Thoracic aorta (tissue), 2 donors: ENCODE measurements at regions not wholly inside any gene's neighbourhood (a gene's known extent, or its start where the extent isn't known, plus 50 kb on each side); places are given as distances from the start of the nearest gene placed in this dataset.

Experiments used
- ATAC-seq: fragments of 150-250 bp; one replicate; pipeline ENCODE4 v1.8.0; 2017; ENCODE audit warnings: low read depth; ENCODE audit not compliant: insufficient number of reproducible peaks, low FRiP score
- DNase-seq: peaks from one replicate; pipeline ENCODE4 v3.0.0-alpha.2; 2020; ENCODE audit warnings: low spot score
- H3K27ac ChIP-seq, 2 donors: fragments of 200-600 bp; sonication (generic); 1 replicate in 1 of 2; 2 replicates in 1 of 2; pipeline ENCODE4 v1.5.1; 2016; ENCODE audit warnings: mild to moderate bottlenecking in 2 of 2, moderate library complexity in 2 of 2
- H3K27me3 ChIP-seq: fragments of 200-600 bp; sonication (generic); replicated peaks from 2 replicates; pipeline ENCODE4 v1.6.0; 2016; ENCODE audit warnings: mild to moderate bottlenecking; ENCODE audit not compliant: insufficient read depth
- H3K36me3 ChIP-seq: fragments of 200-600 bp; sonication (generic); one replicate; pipeline ENCODE4 v1.5.1; 2016
- H3K4me1 ChIP-seq, 2 donors: fragments of 200-600 bp; sonication (generic); 1 replicate in 1 of 2; 2 replicates in 1 of 2; pipeline versions ENCODE4 v1.5.1 to v1.6.0; 2016; ENCODE audit warnings: low read depth in 2 of 2, mild to moderate bottlenecking in 1 of 2; ENCODE audit not compliant: control insufficient read depth in 1 of 2
- H3K4me3 ChIP-seq: fragments of 200-600 bp; sonication (generic); 2 replicates; pipeline ENCODE4 v1.5.1; 2016; ENCODE audit warnings: mild to moderate bottlenecking
- H3K9me3 ChIP-seq: fragments of 200-600 bp; sonication (generic); 2 replicates; pipeline ENCODE4 v1.5.1; 2016
- CTCF ChIP-seq: fragments of 200-600 bp; sonication (generic); IDR thresholded peaks from one replicate; pipeline ENCODE4 v1.5.1; 2019; ENCODE audit warnings: antibody characterized with exemption

- Histone ChIP-seq H3K4me3 (no peak overlapping the region), H3K36me3 (no peaks in the 10 kb centered on the region)
These were observed 190.4 kb upstream of the DTNBP1 start for GRCh38 chr6:15853259-15853658.

GRCh38 chr6:15852289-15852688 is 189.5 kb upstream of the DTNBP1 start:
- H3K36me3 ChIP-seq, result no peaks in the 10 kb centered on the region
- no peak overlapping the region for H3K27ac ChIP-seq
- no peaks in the 10 kb centered on the region for H3K27me3 ChIP-seq
- H3K9me3 ChIP-seq, result no peaks in the 10 kb centered on the region
- ATAC-seq (no peak), DNase-seq (no peak)
- no peak for TF ChIP-seq CTCF
- H3K4me1 ChIP-seq, result no peaks in the 10 kb centered on the region
- no peak overlapping the region for H3K4me3 ChIP-seq

More at GRCh38 chr6:15853259-15853658, 190.4 kb upstream of the DTNBP1 start:
- TF ChIP-seq CTCF, result no peak
- Histone ChIP-seq H3K9me3 (no peaks in the 10 kb centered on the region), H3K27ac (no peak overlapping the region), H3K4me1 (no peaks in the 10 kb centered on the region), H3K27me3 (no peaks in the 10 kb centered on the region)
- ATAC-seq, result no peak
- DNase-seq, result no peak

- no peak for TF ChIP-seq CTCF
- H3K27ac ChIP-seq, result no peak overlapping the region
- no peak for ATAC-seq
- no peaks in the 10 kb centered on the region for H3K36me3 ChIP-seq
- no peaks in the 10 kb centered on the region for H3K4me1 ChIP-seq
- no peaks in the 10 kb centered on the region for H3K9me3 ChIP-seq
- H3K4me3 ChIP-seq, result no peak overlapping the region
- no peak for DNase-seq
- no peaks in the 10 kb centered on the region for H3K27me3 ChIP-seq
These were observed 186.6 kb upstream of the DTNBP1 start for GRCh38 chr6:15849395-15849794.

GRCh38 chr6:15845492-15845891 is 182.7 kb upstream of the DTNBP1 start:
- Histone ChIP-seq H3K4me1 (peaks cover 0 to 10% of the 10 kb centered on the region in 2 donors), H3K36me3 (no peaks in the 10 kb centered on the region), H3K27me3 (no peaks in the 10 kb centered on the region), H3K4me3 (no peak overlapping the region), H3K9me3 (no peaks in the 10 kb centered on the region), H3K27ac (no peak overlapping the region)
- ATAC-seq (no peak), DNase-seq (no peak)
- TF ChIP-seq CTCF, result no peak

- TF ChIP-seq CTCF, result no peak
- no peaks in the 10 kb centered on the region for H3K9me3 ChIP-seq
- ATAC-seq, result no peak
- H3K36me3 ChIP-seq, result no peaks in the 10 kb centered on the region
- peaks cover 0 to 10% of the 10 kb centered on the region in 2 donors for H3K4me1 ChIP-seq
- no peak overlapping the region for H3K4me3 ChIP-seq
- H3K27ac ChIP-seq, result no peak overlapping the region
- no peak for DNase-seq
- no peaks in the 10 kb centered on the region for H3K27me3 ChIP-seq
These were observed 180.9 kb upstream of the DTNBP1 start for GRCh38 chr6:15843764-15844163.
